ENCODE measurements at regions not wholly inside any gene's neighbourhood (a gene's known extent, or its start where the extent isn't known, plus 50 kb on each side); places are given as distances from the start of the nearest gene placed in this dataset.
"Not testable (repeated sequence)": the region's sequence is repeated elsewhere in the genome, so short reads cannot be mapped to it uniquely, and the experiment has no call there.

DNA sequence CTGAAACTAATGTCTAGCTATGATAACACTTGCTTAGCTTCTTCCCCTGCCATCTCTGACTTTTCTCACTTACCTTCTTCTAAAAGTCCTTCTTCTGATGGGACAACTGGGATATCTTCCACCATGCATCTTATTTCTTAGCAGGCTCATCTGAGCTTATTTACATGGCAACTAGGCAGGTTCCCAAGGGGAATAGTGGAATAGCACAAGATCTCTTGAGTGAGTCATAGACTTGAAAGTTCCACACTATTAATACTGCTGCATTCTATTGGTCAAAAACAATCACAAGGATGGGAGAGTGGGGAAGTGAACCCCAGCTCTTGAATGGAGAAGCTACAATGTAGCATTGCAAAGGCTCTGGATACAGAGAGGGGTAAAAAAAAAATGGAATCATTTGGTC is 142.1 kb downstream of the HAO1 start:
- H3K4me3 ChIP-seq = no peak overlapping the region
- no peaks in the 10 kb centered on the region for H3K9me3 ChIP-seq
- no peaks in the 10 kb centered on the region for H3K4me1 ChIP-seq
- no peaks in the 10 kb centered on the region for H3K36me3 ChIP-seq
- no peak for DNase-seq
- no peak overlapping the region for H3K9ac ChIP-seq (ENCODE audit: low read depth in 2 of 2, low read length in 2 of 2)
- H3K27ac ChIP-seq = no peak overlapping the region
- TF ChIP-seq CTCF (IDR thresholded peaks at IDR 0.05) = no peak
- intact Hi-C loops (cut with DNase I) = no loop called here
- H3K27me3 ChIP-seq = no peaks in the 10 kb centered on the region

DNA sequence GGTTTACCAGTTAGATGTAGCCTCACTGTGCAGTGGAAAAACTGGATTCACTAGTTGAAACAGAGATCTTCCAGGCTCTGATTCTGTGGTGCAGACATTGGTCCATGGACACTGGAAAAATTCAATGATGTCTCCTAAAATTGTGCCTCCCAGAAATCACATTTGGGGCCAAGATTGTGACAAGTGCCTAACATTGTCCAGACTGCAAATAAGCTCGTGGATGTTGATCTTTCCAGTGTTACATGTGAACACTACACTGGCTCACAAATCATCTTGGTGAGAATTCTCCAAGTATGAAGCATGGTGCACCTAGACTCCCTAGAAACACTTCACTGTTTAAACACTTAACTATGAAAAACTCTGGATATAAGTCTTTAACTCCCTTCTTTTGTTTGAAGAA is 140.4 kb downstream of the HAO1 start:
- no peaks in the 10 kb centered on the region for H3K27me3 ChIP-seq
- H3K27ac ChIP-seq = no peak overlapping the region
- H3K4me1 ChIP-seq = no peaks in the 10 kb centered on the region
- no peaks in the 10 kb centered on the region for H3K36me3 ChIP-seq
- no peak overlapping the region for H3K9ac ChIP-seq (ENCODE audit: low read depth in 2 of 2, low read length in 2 of 2)
- no peak for DNase-seq
- no peak overlapping the region for H3K4me3 ChIP-seq
- TF ChIP-seq CTCF (IDR thresholded peaks at IDR 0.05) = no peak
- intact Hi-C loops (cut with DNase I) = no loop called here
- H3K9me3 ChIP-seq = no peaks in the 10 kb centered on the region

- H3K4me1 ChIP-seq; H3K9me3 ChIP-seq; H3K4me3 ChIP-seq; H3K27ac ChIP-seq; DNase-seq; H3K36me3 ChIP-seq; H3K9ac ChIP-seq (ENCODE audit: low read depth in 2 of 2, low read length in 2 of 2); H3K27me3 ChIP-seq; intact Hi-C loops (cut with DNase I): not testable (repeated sequence)
Observed at GRCh38 chr20:7803411-7804151, 136.7 kb downstream of the HAO1 start.

- Histone ChIP-seq H3K27ac (no peak overlapping the region), H3K27me3 (no peaks in the 10 kb centered on the region), H3K9me3 (no peaks in the 10 kb centered on the region), H3K4me1 (no peaks in the 10 kb centered on the region), H3K9ac (ENCODE audit: low read depth in 2 of 2, low read length in 2 of 2) (no peak overlapping the region), H3K36me3 (no peaks in the 10 kb centered on the region), H3K4me3 (no peak overlapping the region)
- no peak for TF ChIP-seq CTCF (IDR thresholded peaks at IDR 0.05)
- intact Hi-C loops (cut with DNase I) = no loop called here
- no peak for DNase-seq
Observed at GRCh38 chr20:7806831-7807230, 133.4 kb downstream of the HAO1 start.

GRCh38 chr20:7817286-7817685 is 123.0 kb downstream of the HAO1 start:
- Histone ChIP-seq H3K4me1 (no peaks in the 10 kb centered on the region), H3K27me3 (no peaks in the 10 kb centered on the region), H3K9ac (ENCODE audit: low read depth in 2 of 2, low read length in 2 of 2) (no peak overlapping the region), H3K36me3 (no peaks in the 10 kb centered on the region), H3K4me3 (no peak overlapping the region), H3K9me3 (no peaks in the 10 kb centered on the region), H3K27ac (no peak overlapping the region)
- no peak for DNase-seq
- TF ChIP-seq CTCF (IDR thresholded peaks at IDR 0.05) = no peak
- intact Hi-C loops (cut with DNase I) = no loop called here

GRCh38 chr20:7818477-7818876 is 121.8 kb downstream of the HAO1 start:
- Histone ChIP-seq H3K9ac (ENCODE audit: low read depth in 2 of 2, low read length in 2 of 2) (no peak overlapping the region), H3K4me1 (no peaks in the 10 kb centered on the region), H3K4me3 (no peak overlapping the region), H3K27ac (no peak overlapping the region), H3K9me3 (no peaks in the 10 kb centered on the region), H3K27me3 (no peaks in the 10 kb centered on the region), H3K36me3 (no peaks in the 10 kb centered on the region)
- intact Hi-C loops (cut with DNase I) = no loop called here
- TF ChIP-seq CTCF (IDR thresholded peaks at IDR 0.05) = no peak
- DNase-seq = no peak

Data from colonic mucosa (tissue), 4 donors.